WTC11 (cell line): ENCODE measurements at regions not wholly inside any gene's neighbourhood (a gene's known extent, or its start where the extent isn't known, plus 50 kb on each side); places are given as distances from the start of the nearest gene placed in this dataset.

ENCODE experiments used
- ATAC-seq: fragments of 200-7000 bp; cut with Tn5 transposase; 2 replicates; pipeline ENCODE4 v1.10.0; 2021; ENCODE audit warnings: mild to moderate bottlenecking, moderate library complexity
- CTCF ChIA-PET: fragments of 300-600 bp; sonication (Branson Sonifier 250); formaldehyde crosslinking; loops from one replicate; lab custom pipeline; 2021; ENCODE audit warnings: antibody characterized with exemption; lab: Charles Lee
- POLR2A ChIA-PET: fragments of 350-600 bp; sonication (Branson Sonifier 250); formaldehyde crosslinking; loops from one replicate; lab custom pipeline; 2021; ENCODE audit warnings: antibody characterized with exemption; lab: Charles Lee
- DNase-seq: peaks from one replicate; pipeline ENCODE4 v3.0.0; 2021; ENCODE audit warnings: low spot score
- H3K27ac Mint-ChIP-seq: 2 replicates; pipeline ENCODE4 v1.8.0; 2021; ENCODE audit warnings: mixed read lengths
- H3K27me3 Mint-ChIP-seq: 2 replicates; pipeline ENCODE4 v1.8.0; 2021; ENCODE audit warnings: low read depth, mild to moderate bottlenecking, moderate library complexity, mixed read lengths
- H3K36me3 Mint-ChIP-seq: 2 replicates; pipeline ENCODE4 v1.8.0; 2021; ENCODE audit warnings: mixed read lengths
- H3K4me1 Mint-ChIP-seq: 2 replicates; pipeline ENCODE4 v1.8.0; 2022; ENCODE audit warnings: mixed read lengths
- H3K4me3 Mint-ChIP-seq: 2 replicates; pipeline ENCODE4 v1.8.0; 2021; ENCODE audit warnings: mild to moderate bottlenecking, moderate library complexity, mixed read lengths
- H3K9me3 Mint-ChIP-seq: 2 replicates; pipeline ENCODE4 v1.8.0; 2021; ENCODE audit warnings: mixed read lengths
- GABPB1 ChIP-seq: sonication (generic); formaldehyde crosslinking; IDR thresholded peaks from 2 replicates; pipeline ENCODE4 v1.8.1; 2023; ENCODE audit warnings: mild to moderate bottlenecking, missing genetic modification reagents
- JUN ChIP-seq: sonication (generic); formaldehyde crosslinking; IDR thresholded peaks from 2 replicates; pipeline ENCODE4 v1.8.0; 2023; ENCODE audit warnings: mild to moderate bottlenecking, missing genetic modification reagents
- KAT7 ChIP-seq: sonication (generic); formaldehyde crosslinking; IDR thresholded peaks from 2 replicates; pipeline ENCODE4 v1.8.1; 2023; ENCODE audit warnings: missing genetic modification reagents, mild to moderate bottlenecking, borderline replicate concordance
- MYBL2 ChIP-seq: sonication (generic); formaldehyde crosslinking; IDR thresholded peaks from 2 replicates; pipeline ENCODE4 v1.8.1; 2023; ENCODE audit warnings: mild to moderate bottlenecking, moderate library complexity, missing genetic modification reagents
- SMAD3 ChIP-seq: sonication (generic); formaldehyde crosslinking; IDR thresholded peaks from 2 replicates; pipeline ENCODE4 v1.8.0; 2022; ENCODE audit warnings: missing genetic modification reagents, mild to moderate bottlenecking, borderline replicate concordance
- TP53 ChIP-seq: sonication (generic); formaldehyde crosslinking; IDR thresholded peaks from 2 replicates; pipeline ENCODE4 v1.8.1; 2023; ENCODE audit warnings: mild to moderate bottlenecking, missing genetic modification reagents
- ZNF138 ChIP-seq: sonication (generic); formaldehyde crosslinking; conservative IDR thresholded peaks from 2 replicates; pipeline ENCODE4 v1.8.1; 2022; ENCODE audit warnings: mild to moderate bottlenecking, moderate library complexity, missing genetic modification reagents
- TF ChIP-seq, protein P1 (sequence below): sonication (generic); formaldehyde crosslinking; IDR thresholded peaks from 2 replicates; pipeline ENCODE4 v1.8.0; 2023; ENCODE audit warnings: missing genetic modification reagents, mild to moderate bottlenecking, borderline replicate concordance
- TF ChIP-seq, protein P2 (sequence below): sonication (generic); formaldehyde crosslinking; IDR thresholded peaks from 2 replicates; pipeline ENCODE4 v1.8.1; 2022; ENCODE audit warnings: low read depth, mild to moderate bottlenecking, moderate library complexity, missing genetic modification reagents, borderline replicate concordance
- TF ChIP-seq, protein P3 (sequence below): sonication (generic); formaldehyde crosslinking; IDR thresholded peaks from 2 replicates; pipeline ENCODE4 v1.8.0; 2023; ENCODE audit warnings: mild to moderate bottlenecking, missing genetic modification reagents
- TF ChIP-seq, protein P4 (sequence below): fragments of 250-450 bp; sonication (Bioruptor Pico); IDR thresholded peaks from 2 replicates; pipeline ENCODE4 v1.9.0; 2021; ENCODE audit warnings: moderate library complexity, mild to moderate bottlenecking, inconsistent platforms, borderline replicate concordance
- TF ChIP-seq, protein P5 (sequence below): fragments of 250-450 bp; sonication (Bioruptor Pico); IDR thresholded peaks from 2 replicates; pipeline ENCODE4 v1.9.0; 2021; ENCODE audit warnings: mild to moderate bottlenecking, borderline replicate concordance
- TF ChIP-seq, protein P6 (sequence below): sonication (generic); formaldehyde crosslinking; IDR thresholded peaks from 2 replicates; pipeline ENCODE4 v1.8.1; 2022; ENCODE audit warnings: mild to moderate bottlenecking, moderate library complexity, missing genetic modification reagents
- TF ChIP-seq, protein P7 (sequence below): sonication (generic); formaldehyde crosslinking; IDR thresholded peaks from 2 replicates; pipeline ENCODE4 v1.8.0; 2022; ENCODE audit warnings: mild to moderate bottlenecking, missing genetic modification reagents
- TF ChIP-seq, protein P8 (sequence below): sonication (generic); formaldehyde crosslinking; conservative IDR thresholded peaks from 2 replicates; pipeline ENCODE4 v1.8.1; 2022; ENCODE audit warnings: mild to moderate bottlenecking, missing genetic modification reagents
- TF ChIP-seq, protein P9 (sequence below): sonication (generic); formaldehyde crosslinking; IDR thresholded peaks from 2 replicates; pipeline ENCODE4 v1.8.0; 2022; ENCODE audit warnings: mild to moderate bottlenecking, missing genetic modification reagents

DNA sequence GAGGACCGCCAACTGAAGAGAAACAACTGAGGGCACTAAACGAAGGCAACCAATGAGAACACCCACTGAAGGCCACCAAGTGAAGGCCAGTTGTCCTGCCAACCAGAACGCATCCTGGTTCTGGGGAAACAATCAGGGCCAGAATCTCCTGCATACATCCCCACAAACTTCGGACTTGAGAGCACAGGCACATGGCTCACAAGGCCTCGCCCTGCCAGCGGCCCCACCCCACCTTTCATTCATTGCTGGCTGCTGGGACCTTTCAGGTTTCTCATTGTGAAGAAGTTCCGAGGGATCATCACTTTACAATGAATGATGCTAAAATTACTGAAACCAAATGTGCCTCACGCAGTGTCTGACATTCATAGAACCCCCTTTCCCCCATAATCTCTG is 79.2 kb upstream of the ABI1 start (continued):
- TF ChIP-seq, protein P1, sequence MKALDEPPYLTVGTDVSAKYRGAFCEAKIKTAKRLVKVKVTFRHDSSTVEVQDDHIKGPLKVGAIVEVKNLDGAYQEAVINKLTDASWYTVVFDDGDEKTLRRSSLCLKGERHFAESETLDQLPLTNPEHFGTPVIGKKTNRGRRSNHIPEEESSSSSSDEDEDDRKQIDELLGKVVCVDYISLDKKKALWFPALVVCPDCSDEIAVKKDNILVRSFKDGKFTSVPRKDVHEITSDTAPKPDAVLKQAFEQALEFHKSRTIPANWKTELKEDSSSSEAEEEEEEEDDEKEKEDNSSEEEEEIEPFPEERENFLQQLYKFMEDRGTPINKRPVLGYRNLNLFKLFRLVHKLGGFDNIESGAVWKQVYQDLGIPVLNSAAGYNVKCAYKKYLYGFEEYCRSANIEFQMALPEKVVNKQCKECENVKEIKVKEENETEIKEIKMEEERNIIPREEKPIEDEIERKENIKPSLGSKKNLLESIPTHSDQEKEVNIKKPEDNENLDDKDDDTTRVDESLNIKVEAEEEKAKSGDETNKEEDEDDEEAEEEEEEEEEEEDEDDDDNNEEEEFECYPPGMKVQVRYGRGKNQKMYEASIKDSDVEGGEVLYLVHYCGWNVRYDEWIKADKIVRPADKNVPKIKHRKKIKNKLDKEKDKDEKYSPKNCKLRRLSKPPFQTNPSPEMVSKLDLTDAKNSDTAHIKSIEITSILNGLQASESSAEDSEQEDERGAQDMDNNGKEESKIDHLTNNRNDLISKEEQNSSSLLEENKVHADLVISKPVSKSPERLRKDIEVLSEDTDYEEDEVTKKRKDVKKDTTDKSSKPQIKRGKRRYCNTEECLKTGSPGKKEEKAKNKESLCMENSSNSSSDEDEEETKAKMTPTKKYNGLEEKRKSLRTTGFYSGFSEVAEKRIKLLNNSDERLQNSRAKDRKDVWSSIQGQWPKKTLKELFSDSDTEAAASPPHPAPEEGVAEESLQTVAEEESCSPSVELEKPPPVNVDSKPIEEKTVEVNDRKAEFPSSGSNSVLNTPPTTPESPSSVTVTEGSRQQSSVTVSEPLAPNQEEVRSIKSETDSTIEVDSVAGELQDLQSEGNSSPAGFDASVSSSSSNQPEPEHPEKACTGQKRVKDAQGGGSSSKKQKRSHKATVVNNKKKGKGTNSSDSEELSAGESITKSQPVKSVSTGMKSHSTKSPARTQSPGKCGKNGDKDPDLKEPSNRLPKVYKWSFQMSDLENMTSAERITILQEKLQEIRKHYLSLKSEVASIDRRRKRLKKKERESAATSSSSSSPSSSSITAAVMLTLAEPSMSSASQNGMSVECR, result no peak
- TF ChIP-seq, protein P2, sequence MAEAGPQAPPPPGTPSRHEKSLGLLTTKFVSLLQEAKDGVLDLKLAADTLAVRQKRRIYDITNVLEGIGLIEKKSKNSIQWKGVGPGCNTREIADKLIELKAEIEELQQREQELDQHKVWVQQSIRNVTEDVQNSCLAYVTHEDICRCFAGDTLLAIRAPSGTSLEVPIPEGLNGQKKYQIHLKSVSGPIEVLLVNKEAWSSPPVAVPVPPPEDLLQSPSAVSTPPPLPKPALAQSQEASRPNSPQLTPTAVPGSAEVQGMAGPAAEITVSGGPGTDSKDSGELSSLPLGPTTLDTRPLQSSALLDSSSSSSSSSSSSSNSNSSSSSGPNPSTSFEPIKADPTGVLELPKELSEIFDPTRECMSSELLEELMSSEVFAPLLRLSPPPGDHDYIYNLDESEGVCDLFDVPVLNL (CRISPR knock-in tag), result no peak

DNA sequence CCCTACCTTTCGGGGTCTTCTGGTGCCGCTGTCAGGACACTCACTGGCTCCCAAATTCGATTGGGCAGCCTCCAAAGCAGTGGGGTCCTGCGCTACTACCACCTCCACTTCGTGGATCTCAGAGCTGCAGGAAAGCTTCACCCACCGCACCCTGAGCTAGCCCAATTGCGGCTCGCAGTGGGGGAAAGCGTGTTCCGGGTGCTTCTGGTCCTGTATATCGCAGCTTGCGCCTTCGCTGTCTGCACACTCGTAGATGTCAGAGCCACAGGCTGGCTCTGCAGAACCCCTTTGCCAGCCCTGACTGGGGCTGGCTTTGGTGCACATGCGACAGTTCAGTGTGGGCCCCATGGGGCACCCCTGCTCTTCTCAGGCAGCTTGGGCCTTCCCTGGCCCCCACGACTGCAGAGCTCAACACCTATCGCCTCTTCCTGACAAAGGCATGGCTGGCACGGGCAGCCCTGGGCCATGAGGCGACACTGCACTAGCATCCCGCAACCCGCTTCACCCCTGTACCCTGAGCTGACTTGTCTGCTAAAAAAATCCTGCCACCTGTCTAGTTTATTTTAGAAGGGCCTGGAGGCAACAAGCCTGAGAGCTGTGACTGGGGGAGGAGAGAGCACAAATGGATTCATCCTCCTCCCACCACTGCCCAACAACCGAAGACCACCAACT is 78.7 kb upstream of the ABI1 start:
- H3K27me3 Mint-ChIP-seq, result no peaks in the 10 kb centered on the region
- ChIA-PET POLR2A (no interaction called here), CTCF (no interaction called here)
- ATAC-seq (no peak), DNase-seq (no peak)
- no peaks in the 10 kb centered on the region for H3K36me3 Mint-ChIP-seq
- H3K9me3 Mint-ChIP-seq, result no peaks in the 10 kb centered on the region
- no peak overlapping the region for H3K4me3 Mint-ChIP-seq
- no peak overlapping the region for H3K27ac Mint-ChIP-seq
- H3K4me1 Mint-ChIP-seq, result peaks cover 5% of the 10 kb centered on the region
- TF ChIP-seq, protein P3, sequence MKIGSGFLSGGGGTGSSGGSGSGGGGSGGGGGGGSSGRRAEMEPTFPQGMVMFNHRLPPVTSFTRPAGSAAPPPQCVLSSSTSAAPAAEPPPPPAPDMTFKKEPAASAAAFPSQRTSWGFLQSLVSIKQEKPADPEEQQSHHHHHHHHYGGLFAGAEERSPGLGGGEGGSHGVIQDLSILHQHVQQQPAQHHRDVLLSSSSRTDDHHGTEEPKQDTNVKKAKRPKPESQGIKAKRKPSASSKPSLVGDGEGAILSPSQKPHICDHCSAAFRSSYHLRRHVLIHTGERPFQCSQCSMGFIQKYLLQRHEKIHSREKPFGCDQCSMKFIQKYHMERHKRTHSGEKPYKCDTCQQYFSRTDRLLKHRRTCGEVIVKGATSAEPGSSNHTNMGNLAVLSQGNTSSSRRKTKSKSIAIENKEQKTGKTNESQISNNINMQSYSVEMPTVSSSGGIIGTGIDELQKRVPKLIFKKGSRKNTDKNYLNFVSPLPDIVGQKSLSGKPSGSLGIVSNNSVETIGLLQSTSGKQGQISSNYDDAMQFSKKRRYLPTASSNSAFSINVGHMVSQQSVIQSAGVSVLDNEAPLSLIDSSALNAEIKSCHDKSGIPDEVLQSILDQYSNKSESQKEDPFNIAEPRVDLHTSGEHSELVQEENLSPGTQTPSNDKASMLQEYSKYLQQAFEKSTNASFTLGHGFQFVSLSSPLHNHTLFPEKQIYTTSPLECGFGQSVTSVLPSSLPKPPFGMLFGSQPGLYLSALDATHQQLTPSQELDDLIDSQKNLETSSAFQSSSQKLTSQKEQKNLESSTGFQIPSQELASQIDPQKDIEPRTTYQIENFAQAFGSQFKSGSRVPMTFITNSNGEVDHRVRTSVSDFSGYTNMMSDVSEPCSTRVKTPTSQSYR (CRISPR knock-in tag), result no peak
- TF ChIP-seq GABPB1 (CRISPR knock-in tag), result no peak
- TF ChIP-seq, protein P4, sequence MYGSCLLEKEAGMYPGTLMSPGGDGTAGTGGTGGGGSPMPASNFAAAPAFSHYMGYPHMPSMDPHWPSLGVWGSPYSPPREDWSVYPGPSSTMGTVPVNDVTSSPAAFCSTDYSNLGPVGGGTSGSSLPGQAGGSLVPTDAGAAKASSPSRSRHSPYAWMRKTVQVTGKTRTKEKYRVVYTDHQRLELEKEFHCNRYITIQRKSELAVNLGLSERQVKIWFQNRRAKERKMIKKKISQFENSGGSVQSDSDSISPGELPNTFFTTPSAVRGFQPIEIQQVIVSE, result no peak
- TF ChIP-seq, protein P5, sequence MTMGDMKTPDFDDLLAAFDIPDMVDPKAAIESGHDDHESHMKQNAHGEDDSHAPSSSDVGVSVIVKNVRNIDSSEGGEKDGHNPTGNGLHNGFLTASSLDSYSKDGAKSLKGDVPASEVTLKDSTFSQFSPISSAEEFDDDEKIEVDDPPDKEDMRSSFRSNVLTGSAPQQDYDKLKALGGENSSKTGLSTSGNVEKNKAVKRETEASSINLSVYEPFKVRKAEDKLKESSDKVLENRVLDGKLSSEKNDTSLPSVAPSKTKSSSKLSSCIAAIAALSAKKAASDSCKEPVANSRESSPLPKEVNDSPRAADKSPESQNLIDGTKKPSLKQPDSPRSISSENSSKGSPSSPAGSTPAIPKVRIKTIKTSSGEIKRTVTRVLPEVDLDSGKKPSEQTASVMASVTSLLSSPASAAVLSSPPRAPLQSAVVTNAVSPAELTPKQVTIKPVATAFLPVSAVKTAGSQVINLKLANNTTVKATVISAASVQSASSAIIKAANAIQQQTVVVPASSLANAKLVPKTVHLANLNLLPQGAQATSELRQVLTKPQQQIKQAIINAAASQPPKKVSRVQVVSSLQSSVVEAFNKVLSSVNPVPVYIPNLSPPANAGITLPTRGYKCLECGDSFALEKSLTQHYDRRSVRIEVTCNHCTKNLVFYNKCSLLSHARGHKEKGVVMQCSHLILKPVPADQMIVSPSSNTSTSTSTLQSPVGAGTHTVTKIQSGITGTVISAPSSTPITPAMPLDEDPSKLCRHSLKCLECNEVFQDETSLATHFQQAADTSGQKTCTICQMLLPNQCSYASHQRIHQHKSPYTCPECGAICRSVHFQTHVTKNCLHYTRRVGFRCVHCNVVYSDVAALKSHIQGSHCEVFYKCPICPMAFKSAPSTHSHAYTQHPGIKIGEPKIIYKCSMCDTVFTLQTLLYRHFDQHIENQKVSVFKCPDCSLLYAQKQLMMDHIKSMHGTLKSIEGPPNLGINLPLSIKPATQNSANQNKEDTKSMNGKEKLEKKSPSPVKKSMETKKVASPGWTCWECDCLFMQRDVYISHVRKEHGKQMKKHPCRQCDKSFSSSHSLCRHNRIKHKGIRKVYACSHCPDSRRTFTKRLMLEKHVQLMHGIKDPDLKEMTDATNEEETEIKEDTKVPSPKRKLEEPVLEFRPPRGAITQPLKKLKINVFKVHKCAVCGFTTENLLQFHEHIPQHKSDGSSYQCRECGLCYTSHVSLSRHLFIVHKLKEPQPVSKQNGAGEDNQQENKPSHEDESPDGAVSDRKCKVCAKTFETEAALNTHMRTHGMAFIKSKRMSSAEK (CRISPR knock-in tag), result no peak
- TF ChIP-seq, protein P2 (CRISPR knock-in tag), result no peak
- TF ChIP-seq ZNF138, result no peak
- TF ChIP-seq, protein P6, sequence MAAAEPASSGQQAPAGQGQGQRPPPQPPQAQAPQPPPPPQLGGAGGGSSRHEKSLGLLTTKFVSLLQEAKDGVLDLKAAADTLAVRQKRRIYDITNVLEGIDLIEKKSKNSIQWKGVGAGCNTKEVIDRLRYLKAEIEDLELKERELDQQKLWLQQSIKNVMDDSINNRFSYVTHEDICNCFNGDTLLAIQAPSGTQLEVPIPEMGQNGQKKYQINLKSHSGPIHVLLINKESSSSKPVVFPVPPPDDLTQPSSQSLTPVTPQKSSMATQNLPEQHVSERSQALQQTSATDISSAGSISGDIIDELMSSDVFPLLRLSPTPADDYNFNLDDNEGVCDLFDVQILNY, result no peak
- no peak for TF ChIP-seq MYBL2 (CRISPR knock-in tag)
- TF ChIP-seq, protein P7, sequence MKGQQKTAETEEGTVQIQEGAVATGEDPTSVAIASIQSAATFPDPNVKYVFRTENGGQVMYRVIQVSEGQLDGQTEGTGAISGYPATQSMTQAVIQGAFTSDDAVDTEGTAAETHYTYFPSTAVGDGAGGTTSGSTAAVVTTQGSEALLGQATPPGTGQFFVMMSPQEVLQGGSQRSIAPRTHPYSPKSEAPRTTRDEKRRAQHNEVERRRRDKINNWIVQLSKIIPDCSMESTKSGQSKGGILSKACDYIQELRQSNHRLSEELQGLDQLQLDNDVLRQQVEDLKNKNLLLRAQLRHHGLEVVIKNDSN (CRISPR knock-in tag), result no peak
- TF ChIP-seq, protein P8, sequence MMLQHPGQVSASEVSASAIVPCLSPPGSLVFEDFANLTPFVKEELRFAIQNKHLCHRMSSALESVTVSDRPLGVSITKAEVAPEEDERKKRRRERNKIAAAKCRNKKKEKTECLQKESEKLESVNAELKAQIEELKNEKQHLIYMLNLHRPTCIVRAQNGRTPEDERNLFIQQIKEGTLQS, result no peak
- TF ChIP-seq, protein P9, sequence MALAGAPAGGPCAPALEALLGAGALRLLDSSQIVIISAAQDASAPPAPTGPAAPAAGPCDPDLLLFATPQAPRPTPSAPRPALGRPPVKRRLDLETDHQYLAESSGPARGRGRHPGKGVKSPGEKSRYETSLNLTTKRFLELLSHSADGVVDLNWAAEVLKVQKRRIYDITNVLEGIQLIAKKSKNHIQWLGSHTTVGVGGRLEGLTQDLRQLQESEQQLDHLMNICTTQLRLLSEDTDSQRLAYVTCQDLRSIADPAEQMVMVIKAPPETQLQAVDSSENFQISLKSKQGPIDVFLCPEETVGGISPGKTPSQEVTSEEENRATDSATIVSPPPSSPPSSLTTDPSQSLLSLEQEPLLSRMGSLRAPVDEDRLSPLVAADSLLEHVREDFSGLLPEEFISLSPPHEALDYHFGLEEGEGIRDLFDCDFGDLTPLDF (CRISPR knock-in tag), result no peak
- no peak for TF ChIP-seq KAT7 (CRISPR knock-in tag)
- TF ChIP-seq TP53 (CRISPR knock-in tag), result no peak
- TF ChIP-seq JUN (CRISPR knock-in tag), result no peak
- no peak for TF ChIP-seq SMAD3 (CRISPR knock-in tag)
